SK-N-SH (cell line): ENCODE measurements at regions not wholly inside any gene's neighbourhood (a gene's known extent, or its start where the extent isn't known, plus 50 kb on each side); places are given as distances from the start of the nearest gene placed in this dataset.

Experiments used
- CHD2 ChIP-seq: fragments of 150-350 bp; IDR thresholded peaks from 2 replicates; pipeline ENCODE4 v1.6.1; 2018; ENCODE audit warnings: low read length; ENCODE audit not compliant: partially characterized antibody
- CTCF ChIP-seq: fragments of 200-600 bp; sonication (generic); IDR thresholded peaks from 2 replicates; pipeline ENCODE4 v1.6.1; 2017; ENCODE audit warnings: antibody characterized with exemption, mild to moderate bottlenecking, moderate library complexity
- ELF1 ChIP-seq: IDR thresholded peaks from 2 replicates; pipeline ENCODE4 v1.4.0; 2012
- EZH2phosphoT487 ChIP-seq: fragments of 200-600 bp; sonication (generic); IDR thresholded peaks from 2 replicates; pipeline ENCODE4 v1.6.1; 2017; ENCODE audit warnings: low read depth, mixed run types, mild to moderate bottlenecking, antibody characterized with exemption, moderate library complexity, borderline replicate concordance
- FOXJ3 ChIP-seq: sonication (generic); formaldehyde crosslinking; IDR thresholded peaks from 2 replicates; pipeline ENCODE4 v1.5.1; 2020; ENCODE audit warnings: mild to moderate bottlenecking, missing genetic modification reagents
- FOXM1 ChIP-seq: IDR thresholded peaks from 2 replicates; pipeline ENCODE4 v1.4.0; 2012; ENCODE audit warnings: low read depth, mild to moderate bottlenecking
- POLR2AphosphoS5 ChIP-seq: IDR thresholded peaks from 2 replicates; pipeline ENCODE4 v1.6.1; 2012; ENCODE audit warnings: low read depth, low read length
- RAD21 ChIP-seq: IDR thresholded peaks from 2 replicates; pipeline ENCODE4 v1.6.1; 2012; ENCODE audit warnings: mild to moderate bottlenecking, low read length
- RXRA ChIP-seq: IDR thresholded peaks from 2 replicates; pipeline ENCODE4 v1.4.0; 2012; ENCODE audit warnings: low read depth, mild to moderate bottlenecking, borderline replicate concordance
- SIN3A ChIP-seq: IDR thresholded peaks from 2 replicates; pipeline ENCODE4 v1.6.1; 2012; ENCODE audit warnings: low read depth, mild to moderate bottlenecking, low read length, moderate library complexity, borderline replicate concordance
- SMC3 ChIP-seq: IDR thresholded peaks from 2 replicates; pipeline ENCODE4 v1.6.1; 2012; ENCODE audit warnings: low read depth, low read length, improper control_type of control experiment
- TCF12 ChIP-seq: IDR thresholded peaks from 2 replicates; pipeline ENCODE4 v1.4.0; 2012
- TF ChIP-seq, protein P1 (sequence below): IDR thresholded peaks from 2 replicates; pipeline ENCODE4; 2012

DNA sequence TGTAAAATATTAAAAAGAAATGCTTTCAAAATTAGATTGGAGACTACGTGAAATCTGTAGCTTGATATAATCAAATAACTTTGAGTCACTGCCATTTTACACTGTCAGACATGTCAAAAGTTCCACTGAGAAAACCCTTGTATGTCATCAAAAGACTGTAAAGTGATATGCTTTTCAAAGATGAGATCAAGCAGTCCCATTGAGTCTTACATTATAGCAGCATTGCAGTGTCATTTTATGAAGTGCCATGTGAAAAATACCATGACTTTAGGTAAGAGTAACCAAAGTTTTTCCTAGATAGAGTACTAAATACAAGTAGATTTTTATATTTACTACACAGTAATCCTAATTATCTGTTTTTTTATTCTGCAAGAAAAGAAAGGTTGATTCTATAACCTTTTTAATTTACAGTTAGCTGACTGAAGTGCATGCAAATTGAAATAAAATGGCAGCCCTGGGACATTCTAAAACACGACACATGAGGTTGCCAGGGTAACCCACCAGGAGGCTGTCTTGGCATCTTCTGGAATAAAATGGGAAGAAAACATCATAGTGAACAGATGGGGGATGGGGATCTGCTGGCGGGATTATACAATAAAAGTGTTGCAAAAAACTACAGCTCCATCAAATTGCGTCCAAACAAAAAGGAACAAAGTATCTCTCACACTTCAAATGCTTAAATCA, 91.3 kb upstream of the TMEM106B start:
- TF ChIP-seq CTCF = no peak
- TF ChIP-seq RXRA = no peak
- no peak for TF ChIP-seq RAD21
- TF ChIP-seq, protein P1, sequence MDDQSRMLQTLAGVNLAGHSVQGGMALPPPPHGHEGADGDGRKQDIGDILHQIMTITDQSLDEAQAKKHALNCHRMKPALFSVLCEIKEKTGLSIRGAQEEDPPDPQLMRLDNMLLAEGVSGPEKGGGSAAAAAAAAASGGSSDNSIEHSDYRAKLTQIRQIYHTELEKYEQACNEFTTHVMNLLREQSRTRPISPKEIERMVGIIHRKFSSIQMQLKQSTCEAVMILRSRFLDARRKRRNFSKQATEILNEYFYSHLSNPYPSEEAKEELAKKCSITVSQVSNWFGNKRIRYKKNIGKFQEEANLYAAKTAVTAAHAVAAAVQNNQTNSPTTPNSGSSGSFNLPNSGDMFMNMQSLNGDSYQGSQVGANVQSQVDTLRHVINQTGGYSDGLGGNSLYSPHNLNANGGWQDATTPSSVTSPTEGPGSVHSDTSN = no peak
- no peak for TF ChIP-seq POLR2AphosphoS5
- no peak for TF ChIP-seq ELF1
- TF ChIP-seq SMC3 = no peak
- TF ChIP-seq FOXM1 = no peak
- TF ChIP-seq TCF12 = no peak
- TF ChIP-seq CHD2 = no peak
- no peak for TF ChIP-seq EZH2phosphoT487
- TF ChIP-seq FOXJ3 (CRISPR knock-in tag) = no peak
- TF ChIP-seq SIN3A = no peak
